Chondrocyte (in vitro differentiated cells): ENCODE measurements at regions not wholly inside any gene's neighbourhood (a gene's known extent, or its start where the extent isn't known, plus 50 kb on each side); places are given as distances from the start of the nearest gene placed in this dataset.

Source experiments
- DNase-seq: peaks from one replicate; pipeline ENCODE4 v3.0.0; 2021; ENCODE audit warnings: mixed read lengths, low spot score
- H3K27ac Mint-ChIP-seq: one replicate; pipeline ENCODE4 v1.8.0; 2021; ENCODE audit warnings: mild to moderate bottlenecking, moderate library complexity, mixed read lengths; ENCODE audit not compliant: unreplicated experiment
- H3K27me3 Mint-ChIP-seq: 2 replicates; pipeline ENCODE4 v1.8.0; 2021; ENCODE audit warnings: low read depth, mixed read lengths
- H3K36me3 Mint-ChIP-seq: 2 replicates; pipeline ENCODE4 v1.8.0; 2021; ENCODE audit warnings: low read depth, mixed read lengths
- H3K4me1 Mint-ChIP-seq: 2 replicates; pipeline ENCODE4 v1.8.0; 2021; ENCODE audit warnings: low read depth, mild to moderate bottlenecking, mixed read lengths
- H3K4me3 Mint-ChIP-seq: one replicate; pipeline ENCODE4 v1.8.0; 2021; ENCODE audit warnings: mild to moderate bottlenecking, moderate library complexity, mixed read lengths; ENCODE audit not compliant: unreplicated experiment
- H3K9me3 Mint-ChIP-seq: 2 replicates; pipeline ENCODE4 v1.8.0; 2021; ENCODE audit warnings: low read depth, mixed read lengths
- CTCF ChIP-seq: fragments of 200-600 bp; sonication (generic); IDR thresholded peaks from 2 replicates; pipeline ENCODE4 v1.5.0; 2021; ENCODE audit warnings: antibody characterized with exemption, mild to moderate bottlenecking, moderate library complexity

GRCh38 chr4:31580843-31581242, 860.7 kb downstream of the PCDH7 start:
- no peaks in the 10 kb centered on the region for H3K27me3 Mint-ChIP-seq
- no peaks in the 10 kb centered on the region for H3K9me3 Mint-ChIP-seq
- H3K27ac Mint-ChIP-seq, result no peak overlapping the region
- DNase-seq, result no peak
- no peaks in the 10 kb centered on the region for H3K4me1 Mint-ChIP-seq
- no peak overlapping the region for H3K4me3 Mint-ChIP-seq
- no peak for TF ChIP-seq CTCF
- H3K36me3 Mint-ChIP-seq, result no peaks in the 10 kb centered on the region

DNA sequence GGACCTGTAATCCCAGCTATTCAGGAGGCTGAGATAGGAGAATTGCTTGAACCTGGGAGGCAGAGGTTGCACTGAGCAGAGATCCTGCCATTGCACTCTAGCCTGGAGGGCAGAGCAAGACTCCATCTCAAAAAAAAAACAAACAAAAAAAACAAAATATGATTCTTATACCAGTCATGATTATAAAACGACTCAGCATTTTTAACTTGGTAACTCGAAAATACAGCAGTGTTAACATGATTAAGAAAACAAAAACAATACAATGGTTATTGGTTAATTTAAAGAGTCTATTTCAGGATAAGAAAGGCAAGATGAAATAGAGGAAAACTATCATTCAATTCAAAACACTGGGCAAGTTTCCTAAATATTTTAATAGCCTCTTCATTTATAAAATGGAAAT, 865.3 kb downstream of the PCDH7 start:
- no peaks in the 10 kb centered on the region for H3K4me1 Mint-ChIP-seq
- no peaks in the 10 kb centered on the region for H3K27me3 Mint-ChIP-seq

DNA sequence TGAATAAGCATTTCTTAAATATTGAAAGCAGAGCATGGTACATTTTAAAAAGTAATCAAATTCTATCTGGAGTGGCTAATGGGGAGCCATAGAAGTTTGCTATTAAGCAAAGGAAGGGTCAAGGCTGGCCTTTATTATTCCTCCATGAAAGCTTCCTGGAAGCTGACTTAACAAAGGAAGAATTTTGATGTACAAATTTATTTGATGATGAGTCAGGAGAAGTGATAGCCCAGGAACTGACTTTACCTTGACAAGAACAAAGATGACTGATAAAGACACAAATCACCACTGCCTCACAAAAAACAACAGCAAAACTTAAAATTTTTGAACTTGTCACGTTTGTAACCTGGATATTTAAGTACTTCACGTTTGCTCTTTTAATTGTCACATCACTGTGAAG, 872.1 kb downstream of the PCDH7 start:
- Mint-ChIP-seq H3K9me3 (no peaks in the 10 kb centered on the region), H3K27ac (no peak overlapping the region), H3K4me3 (no peak overlapping the region), H3K27me3 (no peaks in the 10 kb centered on the region), H3K36me3 (no peaks in the 10 kb centered on the region), H3K4me1 (no peaks in the 10 kb centered on the region)
- no peak for TF ChIP-seq CTCF
- no peak for DNase-seq

More for the DNA sequence above, 865.3 kb downstream of the PCDH7 start:
- no peaks in the 10 kb centered on the region for H3K36me3 Mint-ChIP-seq
- no peak for DNase-seq
- TF ChIP-seq CTCF, result no peak
- no peak overlapping the region for H3K4me3 Mint-ChIP-seq
- H3K9me3 Mint-ChIP-seq, result no peaks in the 10 kb centered on the region
- no peak overlapping the region for H3K27ac Mint-ChIP-seq

DNA sequence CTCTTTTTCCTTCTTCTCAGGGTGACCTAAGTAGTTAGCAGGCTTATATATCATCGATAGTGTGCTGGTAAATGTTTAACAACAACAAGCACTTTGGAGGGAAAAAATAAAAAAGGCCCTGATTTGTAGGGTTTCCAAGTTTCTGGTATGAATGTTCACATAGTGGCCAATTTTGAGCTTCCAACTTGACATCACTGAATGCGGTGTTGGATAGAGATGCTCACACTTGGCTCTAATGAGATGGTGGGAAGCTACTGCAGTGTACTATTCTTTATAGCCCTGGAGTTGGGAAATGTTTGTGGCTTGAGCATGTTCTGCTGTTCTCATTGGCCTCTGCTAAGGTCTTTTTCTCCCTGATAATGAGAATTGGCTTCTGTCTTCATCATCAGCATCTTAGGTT, 875.3 kb downstream of the PCDH7 start:
- no peaks in the 10 kb centered on the region for H3K9me3 Mint-ChIP-seq
- H3K4me1 Mint-ChIP-seq, result no peaks in the 10 kb centered on the region
- no peaks in the 10 kb centered on the region for H3K36me3 Mint-ChIP-seq
- no peak for DNase-seq
- TF ChIP-seq CTCF, result no peak
- no peak overlapping the region for H3K27ac Mint-ChIP-seq
- H3K4me3 Mint-ChIP-seq, result no peak overlapping the region
- no peaks in the 10 kb centered on the region for H3K27me3 Mint-ChIP-seq

DNA sequence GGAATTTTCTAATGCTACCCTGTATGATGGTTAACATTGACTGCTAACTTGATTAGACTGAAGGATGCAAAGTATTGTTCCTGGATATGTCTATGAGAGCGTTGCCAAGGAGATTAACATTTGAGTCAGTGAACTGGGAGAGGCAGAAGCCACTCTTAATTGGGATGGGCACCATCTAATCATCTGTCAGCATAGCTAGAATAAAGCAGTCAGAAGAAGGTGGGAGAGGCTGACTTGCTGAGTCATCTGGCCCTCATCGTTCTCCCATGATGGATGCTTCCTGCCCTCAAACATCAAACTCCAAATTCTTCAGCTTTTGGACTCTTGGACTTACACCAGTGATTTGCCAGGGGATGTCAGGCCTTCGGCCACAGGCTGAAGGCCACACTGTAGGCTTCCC, 878.5 kb downstream of the PCDH7 start:
- Mint-ChIP-seq H3K27ac (no peak overlapping the region), H3K9me3 (no peaks in the 10 kb centered on the region), H3K36me3 (no peaks in the 10 kb centered on the region), H3K4me3 (no peak overlapping the region), H3K4me1 (no peaks in the 10 kb centered on the region), H3K27me3 (no peaks in the 10 kb centered on the region)
- no peak for DNase-seq
- no peak for TF ChIP-seq CTCF
